GM21786 (cell line): ENCODE measurements at regions not wholly inside any gene's neighbourhood (a gene's known extent, or its start where the extent isn't known, plus 50 kb on each side); places are given as distances from the start of the nearest gene placed in this dataset.
"Not testable (repeated sequence)": the region's sequence is repeated elsewhere in the genome, so short reads cannot be mapped to it uniquely, and the experiment has no call there.

Experiments
- ATAC-seq: cut with Tn5 transposase; IDR thresholded peaks from one replicate; pipeline ENCODE4 v1.9.1; 2021; ENCODE audit not compliant: unreplicated experiment

DNA sequence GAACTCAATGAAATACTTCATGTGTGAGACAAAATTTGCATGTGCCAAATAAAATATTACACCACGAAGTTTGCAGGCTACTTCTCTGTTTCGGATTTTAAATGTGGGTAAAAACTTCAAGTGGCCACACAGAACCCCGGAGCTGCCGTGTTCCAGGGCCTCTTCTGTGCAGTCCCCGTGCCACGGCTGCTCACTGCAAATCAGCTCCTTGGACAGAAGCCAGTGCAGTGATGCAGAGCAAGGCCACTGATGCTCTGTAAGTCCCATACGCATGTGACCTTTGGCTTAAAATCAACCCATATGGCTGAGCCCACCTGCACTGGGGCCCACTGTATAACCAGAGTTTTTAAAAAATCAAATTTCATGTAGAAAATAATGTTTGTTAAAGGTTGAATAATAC, 1309.4 kb downstream of the TBC1D22A start:
- ATAC-seq: no peak

DNA sequence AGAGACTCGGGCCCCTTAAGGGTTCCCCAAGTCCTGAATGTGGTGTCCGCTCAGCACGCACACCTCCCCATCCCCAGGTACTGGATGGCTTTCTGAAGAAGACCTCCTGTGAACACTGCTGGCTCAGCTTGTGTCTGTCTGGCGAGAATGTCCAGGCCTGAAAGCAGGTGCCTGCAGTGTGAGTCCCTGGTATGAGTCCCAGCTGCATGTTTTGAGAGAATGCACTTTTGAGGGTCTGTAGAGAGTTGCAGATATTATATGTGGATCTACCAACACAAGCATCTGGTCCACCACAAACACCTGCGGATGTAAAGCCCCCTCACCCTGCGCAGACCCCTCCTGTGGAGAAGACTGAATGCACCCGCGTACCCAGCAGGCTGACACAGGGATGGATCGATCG, 1308.9 kb downstream of the TBC1D22A start:
- no peak for ATAC-seq

DNA sequence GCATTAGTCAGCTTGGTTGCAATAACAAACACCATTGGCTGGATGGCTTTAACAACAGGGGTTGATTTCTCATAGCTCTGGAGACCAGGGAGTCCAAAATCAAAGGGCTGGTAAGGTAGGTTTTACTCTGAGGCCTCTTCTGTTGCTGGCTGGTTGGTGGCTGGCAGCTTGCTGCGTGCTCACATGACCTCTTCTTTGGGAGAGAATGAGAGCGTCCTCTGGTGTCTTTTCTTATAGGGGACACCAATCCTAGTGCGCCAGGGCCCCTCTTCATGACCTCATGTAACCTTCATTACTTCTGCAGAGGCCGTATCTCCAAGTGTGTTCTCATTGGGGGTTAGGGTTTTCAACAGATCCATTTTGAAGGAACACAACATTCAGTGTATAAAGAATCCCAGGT, 1308.3 kb downstream of the TBC1D22A start:
- no peak for ATAC-seq

DNA sequence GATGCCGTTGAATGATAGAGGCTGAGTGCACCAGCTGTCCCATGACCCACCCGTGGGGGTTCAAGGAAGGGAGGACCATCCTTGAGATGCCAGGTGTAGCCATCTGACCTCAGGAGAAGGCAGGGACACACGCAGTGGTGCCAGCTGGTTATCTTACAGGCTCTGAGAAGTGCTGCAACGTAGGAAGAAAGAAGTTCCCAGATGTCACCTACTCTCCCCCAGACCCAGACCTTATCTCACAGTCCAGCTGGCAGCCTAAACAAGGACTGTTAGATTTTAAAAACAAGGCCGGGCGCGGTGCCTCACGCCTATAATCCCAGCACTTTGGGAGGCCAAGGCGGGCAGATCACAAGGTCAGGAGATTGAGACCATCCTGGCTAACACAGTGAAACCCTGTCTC, 1307.6 kb downstream of the TBC1D22A start:
- no peak for ATAC-seq

DNA sequence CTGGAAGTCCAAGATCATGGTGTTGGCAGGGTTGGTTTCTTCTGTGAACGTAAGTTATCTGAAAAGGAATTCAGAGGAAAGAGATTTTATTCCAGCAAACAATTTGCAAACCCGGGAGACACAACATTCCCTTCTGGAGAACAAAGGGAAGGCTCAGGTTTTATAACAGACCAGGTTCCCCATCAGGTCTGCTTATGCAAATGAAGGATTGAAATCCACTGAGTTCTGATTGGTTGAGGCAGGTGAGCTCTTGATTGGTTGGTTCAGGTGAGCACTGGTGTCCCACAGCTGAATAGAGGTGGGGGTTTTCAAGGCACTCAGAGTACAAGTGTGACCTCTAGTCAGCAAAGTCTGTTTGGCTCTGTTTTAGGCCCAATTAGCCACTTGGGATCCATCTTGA, 1306.8 kb downstream of the TBC1D22A start:
- no peak for ATAC-seq

DNA sequence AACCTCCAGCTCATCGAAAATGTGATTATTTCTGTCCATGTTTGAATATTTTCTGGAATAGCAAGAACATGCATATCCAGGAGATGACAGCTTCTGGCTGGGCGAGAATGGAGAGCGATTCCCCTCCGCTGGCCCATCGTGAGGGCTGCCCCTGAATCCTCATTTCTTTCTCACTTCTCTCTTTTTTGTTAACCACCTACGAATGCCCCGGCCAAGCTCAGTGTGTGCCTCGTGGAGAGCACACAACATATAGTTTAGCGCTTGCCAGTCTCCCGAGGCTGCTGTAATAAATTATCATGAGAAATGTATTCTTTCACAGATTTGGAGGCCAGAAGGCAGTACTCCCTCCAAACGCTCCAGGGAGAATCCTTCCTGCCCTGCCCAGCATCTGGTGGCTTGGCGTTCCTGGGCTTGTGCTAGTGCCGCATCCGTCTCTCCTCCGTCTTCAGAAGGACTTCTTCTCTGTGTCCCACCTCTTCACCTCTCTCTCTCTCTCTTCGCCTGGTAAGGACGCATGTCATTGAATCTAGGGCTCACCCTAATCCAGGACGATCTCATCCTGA, 1306.0 kb downstream of the TBC1D22A start:
- ATAC-seq: no peak

DNA sequence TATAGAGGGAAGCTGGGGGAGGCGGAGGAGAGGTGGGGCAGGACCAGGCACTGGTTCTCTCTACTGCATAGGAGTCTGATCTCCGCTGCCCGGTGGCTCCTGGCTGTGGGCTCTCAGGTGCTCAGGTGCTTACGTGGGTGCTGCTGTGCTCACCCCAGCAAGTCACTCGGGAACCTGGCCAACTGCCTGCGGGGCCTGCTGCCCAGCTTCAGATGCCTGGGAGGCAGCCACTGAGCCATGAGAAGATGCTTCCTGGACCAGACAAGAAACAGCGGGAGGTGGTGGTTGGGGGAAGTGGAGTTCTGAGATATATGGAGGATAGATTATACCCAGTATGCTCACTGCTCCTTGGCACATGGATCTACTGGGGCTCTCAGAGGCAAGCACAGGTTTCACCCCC, 1303.4 kb downstream of the TBC1D22A start:
- no peak for ATAC-seq

DNA sequence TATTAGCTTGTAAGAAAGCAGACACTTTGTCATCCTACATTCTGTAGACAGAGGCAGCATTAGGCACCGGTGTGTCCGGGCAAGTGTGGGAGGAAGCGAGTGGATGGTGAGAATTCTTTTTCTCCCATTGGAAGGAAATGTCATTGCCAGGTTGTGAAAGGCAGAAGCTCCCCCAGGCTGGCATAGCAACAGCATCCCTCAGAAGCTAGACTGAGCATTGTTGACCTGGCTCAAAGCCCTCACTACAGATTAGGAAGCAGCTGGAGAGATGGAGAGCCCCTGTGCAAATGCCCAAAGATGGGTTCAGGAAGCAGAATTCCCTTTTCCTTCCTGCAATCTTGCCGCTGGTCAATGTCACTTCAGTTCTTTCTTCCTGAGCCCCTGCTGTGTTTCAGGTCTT, 1299.3 kb downstream of the TBC1D22A start:
- ATAC-seq: no peak

DNA sequence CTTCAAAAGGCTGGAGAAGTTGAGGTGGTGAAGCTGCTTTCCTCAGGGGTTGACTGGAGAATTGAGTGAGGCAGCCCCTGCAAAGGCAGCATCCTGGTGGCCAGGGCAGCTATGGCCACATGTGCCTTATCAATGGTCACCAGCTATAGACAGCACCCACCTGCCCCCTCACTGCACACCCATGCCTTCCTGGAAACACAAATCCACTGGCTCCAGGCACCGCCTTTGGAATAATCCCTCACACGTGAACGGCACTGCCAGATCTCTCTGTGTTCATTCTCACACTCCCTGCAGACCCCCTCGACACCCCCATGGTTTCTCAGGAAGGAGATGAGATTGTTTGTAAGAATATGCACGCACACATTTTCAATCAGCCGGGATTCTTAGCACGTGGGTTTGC, 1297.8 kb downstream of the TBC1D22A start:
- no peak for ATAC-seq

DNA sequence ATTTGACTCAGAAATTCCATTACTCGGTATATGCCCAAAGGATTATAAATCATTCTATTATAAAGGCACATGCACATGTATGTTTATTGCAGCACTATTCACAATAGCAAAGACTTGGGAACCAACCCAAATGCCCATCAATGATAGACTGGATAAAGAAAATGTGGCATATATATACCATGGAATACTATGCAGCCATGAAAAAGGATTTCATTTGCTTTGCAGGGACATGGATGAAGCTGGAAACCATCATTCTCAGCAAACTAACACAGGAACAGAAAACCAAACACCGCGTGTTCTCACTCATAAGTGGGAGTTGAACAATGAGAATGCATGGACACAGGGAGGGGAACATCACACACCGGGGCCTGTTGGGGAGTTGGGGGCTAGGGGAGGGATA, 1297.1 kb downstream of the TBC1D22A start:
- not testable (repeated sequence) for ATAC-seq

DNA sequence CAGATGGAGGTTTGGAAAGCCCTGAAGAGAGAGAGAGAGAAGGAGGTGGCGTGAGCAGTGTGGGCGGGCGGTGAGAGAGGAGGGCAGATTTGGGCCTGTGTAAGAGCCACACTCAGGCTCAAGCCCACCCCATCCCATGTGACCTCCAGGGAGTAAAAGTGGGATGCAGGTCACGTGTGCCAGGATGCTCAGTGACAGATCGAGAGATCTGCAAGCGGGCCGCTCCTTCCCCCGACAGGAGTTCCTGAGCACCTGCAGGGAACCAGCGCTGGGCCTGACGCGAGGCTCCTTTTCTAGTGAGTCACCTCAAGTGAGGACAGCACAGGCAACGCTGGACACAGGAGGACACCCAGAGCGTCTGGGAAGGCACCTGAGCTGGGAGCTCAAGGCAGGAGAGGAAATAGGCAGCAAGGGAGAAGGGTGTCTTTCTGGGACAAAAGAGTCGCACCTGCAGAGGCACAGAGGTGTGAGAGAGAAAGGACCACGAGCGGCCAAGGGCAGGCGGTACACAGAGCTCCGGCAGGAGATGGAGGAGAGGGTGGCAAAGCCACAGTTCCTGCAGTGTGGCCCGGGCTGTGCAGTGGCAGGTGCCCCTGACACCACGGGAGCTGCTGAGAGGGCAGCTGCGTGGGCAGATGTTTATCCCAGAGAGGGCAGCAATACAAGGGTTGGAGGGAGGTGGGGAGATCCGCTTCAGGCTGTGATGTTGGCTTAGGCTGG, 1294.8 kb downstream of the TBC1D22A start:
- no peak for ATAC-seq

DNA sequence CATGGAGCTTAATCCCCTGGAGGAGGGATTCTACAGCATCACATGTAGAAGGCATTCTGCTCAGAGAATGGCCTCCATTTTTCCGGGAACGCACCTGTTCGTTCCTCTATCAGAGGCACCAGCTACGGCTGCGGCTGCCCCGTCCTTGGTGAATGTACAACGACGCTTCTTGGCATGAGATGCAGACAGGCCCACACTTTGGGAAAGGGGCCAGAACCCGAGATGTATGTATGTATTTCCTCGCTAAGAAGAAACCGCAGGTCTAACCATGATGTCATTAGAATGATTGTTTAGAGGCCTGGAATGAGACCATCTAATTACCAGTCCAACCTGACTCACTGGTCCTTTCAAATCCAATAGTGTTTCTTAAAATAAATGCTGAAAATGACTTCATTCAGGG, 1293.4 kb downstream of the TBC1D22A start:
- no peak for ATAC-seq

DNA sequence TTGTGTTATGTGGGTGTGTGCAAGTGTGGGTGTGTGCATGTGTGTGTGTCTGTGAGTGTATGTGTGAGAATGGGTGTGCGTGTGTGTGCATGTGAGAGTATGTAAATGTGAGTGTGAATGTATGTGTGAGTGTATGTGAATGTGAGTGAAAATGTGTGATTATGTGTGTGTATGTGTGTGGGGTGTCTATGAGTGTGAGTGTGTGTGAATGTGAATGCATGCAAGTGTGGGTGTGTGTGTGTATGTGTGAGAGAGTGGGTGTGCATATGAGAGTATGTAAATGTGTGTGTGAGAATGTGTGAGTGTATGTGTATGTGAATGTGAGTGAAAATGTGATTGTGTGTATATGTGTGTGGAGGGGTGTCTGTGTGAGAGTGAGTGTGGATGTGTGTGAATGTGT, 1292.7 kb downstream of the TBC1D22A start:
- ATAC-seq: no peak

DNA sequence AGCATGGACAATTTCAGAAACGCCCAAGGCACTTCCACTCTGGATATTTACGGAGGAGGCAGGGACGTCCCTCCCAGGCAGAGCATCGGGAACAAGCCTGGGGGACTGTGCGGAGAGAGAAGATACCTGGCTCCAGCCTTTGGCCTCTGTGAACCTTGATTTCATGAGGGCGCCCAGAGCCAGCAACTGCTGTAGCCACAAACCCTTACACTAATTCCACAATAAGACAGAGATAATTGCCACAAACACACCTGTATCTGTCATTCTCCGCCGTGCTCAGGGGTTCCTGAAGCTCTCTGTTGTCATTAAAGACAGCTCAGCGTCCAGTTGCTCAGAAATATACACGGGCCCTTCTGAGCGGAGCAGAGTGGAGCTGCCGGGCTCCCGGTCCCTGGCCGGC, 1292.1 kb downstream of the TBC1D22A start:
- ATAC-seq: no peak

DNA sequence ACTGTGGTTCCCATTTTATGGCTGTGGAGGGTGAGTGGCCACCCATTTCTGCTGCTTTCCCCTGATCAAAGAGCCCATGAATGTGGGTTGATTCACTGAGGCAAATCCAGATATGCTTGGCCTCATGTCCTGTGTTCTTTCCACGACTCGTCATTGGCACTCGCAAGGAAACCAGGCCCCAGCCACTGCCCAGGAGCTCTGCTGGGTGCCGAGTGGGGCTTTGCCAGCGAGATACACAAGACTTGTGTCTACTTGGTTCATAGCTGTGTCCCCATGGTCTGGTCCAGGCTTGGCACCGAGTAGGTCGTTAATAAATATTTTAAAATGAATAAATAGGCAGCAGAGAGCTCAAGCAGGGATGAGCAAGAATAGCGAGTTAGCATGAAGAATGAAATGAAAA, 1291.5 kb downstream of the TBC1D22A start:
- no peak for ATAC-seq

DNA sequence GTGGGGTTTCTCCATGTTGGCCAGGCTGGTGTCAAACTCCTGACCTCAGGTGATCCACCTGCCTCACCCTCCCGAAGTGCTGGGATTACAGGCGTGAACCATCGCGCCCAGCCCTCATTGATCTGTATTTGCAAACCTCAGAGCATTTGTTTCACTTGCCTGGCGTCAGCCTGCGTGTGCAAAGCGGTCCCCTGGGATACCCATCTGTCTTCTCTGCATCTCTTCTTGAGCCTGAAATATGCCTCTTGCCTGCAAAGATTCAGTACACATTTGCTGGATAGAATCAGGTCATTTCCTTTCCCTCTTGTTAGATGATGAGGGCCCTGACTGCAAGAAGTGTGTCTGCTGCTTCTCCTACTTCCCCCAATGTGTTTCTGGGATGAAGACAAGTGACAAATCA, 1291.0 kb downstream of the TBC1D22A start:
- ATAC-seq: no peak

DNA sequence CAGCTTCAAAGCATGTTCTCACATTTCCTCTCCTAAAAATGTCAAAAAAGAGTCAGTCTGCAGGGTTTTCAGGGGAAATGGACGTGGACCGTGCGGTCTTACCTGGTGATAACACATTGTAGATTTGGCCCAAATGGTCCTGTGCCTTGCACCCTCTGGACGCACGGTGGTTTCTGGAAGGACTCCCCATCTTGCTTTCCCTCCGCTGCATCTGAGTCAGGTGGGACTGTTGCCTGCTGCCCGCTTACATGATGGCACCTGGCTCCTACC, 1290.1 kb downstream of the TBC1D22A start:
- ATAC-seq: no peak

DNA sequence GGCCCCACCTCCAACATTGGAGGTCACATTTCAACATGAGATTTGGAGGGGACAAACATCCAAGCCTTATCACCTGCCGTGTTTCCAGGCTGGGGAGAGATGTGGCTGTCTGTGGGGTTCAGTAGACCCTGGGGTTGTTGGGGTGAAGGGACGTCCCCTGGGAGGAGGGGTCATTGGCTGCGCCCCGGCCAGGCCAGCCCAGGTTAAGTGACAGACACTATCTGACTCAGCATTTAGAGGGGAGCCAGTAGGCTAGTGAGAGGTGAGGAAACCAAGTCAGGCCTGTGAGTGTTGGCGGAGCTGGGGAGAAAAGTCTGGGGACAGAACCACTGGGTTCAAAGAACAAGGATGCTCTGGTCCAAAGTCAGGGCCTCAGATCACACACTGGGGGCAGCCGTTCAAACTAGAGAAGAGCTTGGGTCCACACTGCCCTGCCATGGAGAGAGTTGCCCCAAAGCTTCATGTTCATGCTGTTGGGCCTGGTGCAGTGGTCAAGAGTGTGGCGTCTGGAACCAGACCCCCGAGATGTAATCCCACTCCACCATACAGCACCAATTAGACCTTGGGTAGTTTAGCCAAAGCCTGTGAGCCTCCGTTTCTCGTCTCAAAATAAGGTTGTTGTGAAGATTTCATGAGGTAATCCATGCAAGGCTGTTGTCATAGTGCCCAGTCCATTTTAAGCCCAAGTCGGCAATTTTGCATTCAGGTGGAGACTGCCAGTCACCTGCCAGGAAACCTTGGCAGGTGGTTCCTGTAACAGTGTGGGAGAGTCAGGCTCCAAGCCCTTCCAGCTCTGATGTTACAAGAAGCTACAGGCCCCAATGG, 1289.6 kb downstream of the TBC1D22A start:
- ATAC-seq: no peak

DNA sequence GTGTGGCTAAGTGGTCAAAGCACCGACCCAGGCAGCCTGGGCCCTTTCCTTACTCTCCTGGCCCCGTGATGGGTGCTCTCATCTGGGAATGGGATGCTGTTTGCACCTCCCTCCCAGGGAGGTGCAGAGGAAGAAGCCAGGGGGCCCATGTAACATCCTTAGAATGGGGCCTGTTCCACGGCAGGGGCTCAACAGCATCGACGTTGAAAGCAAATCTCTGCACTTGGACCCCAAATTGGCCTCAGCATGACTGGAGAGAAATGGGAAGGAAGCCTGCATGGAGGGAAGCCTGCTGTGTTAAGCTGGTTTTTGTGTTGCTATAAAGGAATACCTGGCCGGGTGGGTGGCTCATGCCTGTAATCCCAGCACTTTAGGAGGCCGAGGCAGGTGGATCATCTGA, 1288.4 kb downstream of the TBC1D22A start:
- no peak for ATAC-seq

DNA sequence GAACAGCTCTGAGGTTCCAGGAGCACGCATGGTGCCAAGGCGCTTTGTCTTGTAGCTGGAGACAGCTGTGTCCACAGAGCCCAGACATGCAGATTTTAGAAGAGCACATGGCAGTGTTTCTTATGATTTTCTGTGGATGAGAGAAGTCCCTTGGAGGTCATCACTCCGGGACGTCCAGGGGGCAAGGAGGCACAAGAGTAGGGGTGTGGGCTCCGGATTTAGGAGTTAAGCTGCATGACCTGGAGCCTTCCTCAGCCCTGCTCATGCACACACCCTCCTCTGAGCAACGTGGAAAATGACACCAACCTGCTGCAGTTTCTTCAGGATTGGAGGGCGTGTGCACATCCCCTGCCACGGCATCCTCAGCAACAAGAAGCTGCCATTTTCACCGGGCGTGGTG, 1286.7 kb downstream of the TBC1D22A start:
- ATAC-seq: no peak

DNA sequence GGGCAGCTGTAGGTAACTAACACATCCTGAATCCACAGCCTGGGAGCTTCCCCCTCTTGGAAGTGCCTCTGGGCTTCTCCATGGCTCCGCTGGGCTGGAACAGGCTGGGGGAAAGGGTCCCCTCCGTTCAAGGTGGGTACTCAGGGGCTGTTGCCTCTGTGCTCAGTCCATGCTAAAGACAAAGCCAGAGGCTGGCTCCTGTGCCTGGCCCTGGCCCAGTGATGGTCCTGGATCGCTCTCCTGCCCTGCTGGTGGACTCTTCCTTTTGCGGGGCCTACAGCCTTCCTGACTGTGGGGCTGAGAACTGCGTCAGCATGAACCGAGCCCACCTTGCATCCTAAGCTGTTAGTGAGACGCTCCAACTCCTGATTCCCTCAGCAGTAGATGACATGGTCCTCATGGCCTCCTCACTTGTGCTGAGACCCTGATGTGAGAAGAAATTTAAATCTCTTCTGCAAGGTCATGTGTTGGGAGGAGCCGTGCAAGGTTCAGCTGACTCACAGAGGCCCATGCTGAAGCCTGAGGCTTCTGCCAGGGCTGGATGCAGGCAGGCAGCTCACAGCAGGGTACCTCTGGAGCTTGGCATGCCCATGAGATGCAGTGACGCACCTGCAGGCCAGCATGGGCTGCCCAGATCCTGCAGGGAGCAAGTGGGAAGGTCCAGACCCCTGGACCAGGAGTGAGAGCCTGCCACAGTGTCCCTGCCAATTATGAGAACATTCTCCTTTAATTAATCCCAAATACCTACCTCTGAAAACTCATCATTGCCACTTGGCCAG, 1285.5 kb downstream of the TBC1D22A start:
- no peak for ATAC-seq

DNA sequence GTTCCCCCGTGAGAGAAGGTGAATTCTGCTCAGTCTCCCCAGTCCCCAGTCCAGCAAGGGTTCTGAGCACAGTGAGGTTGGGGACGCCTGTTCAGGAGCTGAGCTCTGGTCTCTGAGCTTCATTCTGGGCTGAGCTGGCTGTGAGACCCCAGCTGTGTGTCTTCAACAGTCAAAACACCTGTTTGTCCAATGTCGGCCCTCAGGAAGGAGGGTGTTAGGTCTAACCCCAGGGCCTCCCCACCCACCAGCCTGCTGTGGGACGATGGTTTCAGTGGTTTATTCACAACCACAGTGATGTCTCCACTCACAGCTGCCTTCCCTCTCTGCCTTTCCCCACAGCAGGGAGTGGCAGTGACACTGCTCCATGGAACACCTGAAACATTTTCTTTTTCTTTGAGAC, 1282.9 kb downstream of the TBC1D22A start:
- ATAC-seq: no peak
